Activated CD4-positive, alpha-beta memory T cell treated with anti-CD3 and anti-CD28 coated beads, Interleukin-2, amount 10 ng/mL, durations not matched to agents 7 days and 5 days (primary cell): ENCODE measurements at regions not wholly inside any gene's neighbourhood (a gene's known extent, or its start where the extent isn't known, plus 50 kb on each side); places are given as distances from the start of the nearest gene placed in this dataset.
"Not testable (repeated sequence)": the region's sequence is repeated elsewhere in the genome, so short reads cannot be mapped to it uniquely, and the experiment has no call there.

Source experiments
- CTCF ChIA-PET: fragments of 350-600 bp; sonication (Branson Sonifier 250); formaldehyde crosslinking; loops from one replicate; lab custom pipeline; 2021; ENCODE audit warnings: antibody characterized with exemption, inconsistent platforms; lab: Charles Lee
- POLR2A ChIA-PET: fragments of 350-600 bp; sonication (Branson Sonifier 250); formaldehyde crosslinking; loops from one replicate; lab custom pipeline; 2021; ENCODE audit warnings: antibody characterized with exemption; lab: Charles Lee
- DNase-seq: peaks from one replicate; pipeline ENCODE4 v3.0.0-alpha.2; 2020
- H3K27ac Mint-ChIP-seq: one replicate; pipeline ENCODE4 v1.8.0; 2021; ENCODE audit warnings: mild to moderate bottlenecking, mixed read lengths
- H3K27me3 Mint-ChIP-seq: one replicate; pipeline ENCODE4 v1.8.0; 2021; ENCODE audit warnings: mixed read lengths
- H3K36me3 Mint-ChIP-seq: one replicate; pipeline ENCODE4 v1.8.0; 2021; ENCODE audit warnings: low read depth, mixed read lengths
- H3K4me1 Mint-ChIP-seq: one replicate; pipeline ENCODE4 v1.8.0; 2021; ENCODE audit warnings: mixed read lengths
- H3K4me3 Mint-ChIP-seq: one replicate; pipeline ENCODE4 v1.8.0; 2021; ENCODE audit warnings: mild to moderate bottlenecking, mixed read lengths
- H3K9me3 Mint-ChIP-seq: one replicate; pipeline ENCODE4 v1.8.0; 2021; ENCODE audit warnings: mixed read lengths

- Mint-ChIP-seq H3K27me3 (peaks cover 6% of the 10 kb centered on the region), H3K27ac (no peak overlapping the region), H3K36me3 (no peaks in the 10 kb centered on the region), H3K4me3 (no peak overlapping the region), H3K4me1 (no peaks in the 10 kb centered on the region), H3K9me3 (no peaks in the 10 kb centered on the region)
- POLR2A ChIA-PET, result no interaction called here
- no peak for DNase-seq
- CTCF ChIA-PET, result interaction anchor here (0.9 kb wide), 1 partner anchor 8 kb away, joined by 3 read pairs; no protein-coding TSS in a partner anchor
These were observed 85.5 kb downstream of the APIP start for GRCh38 chr11:34830648-34831047.

DNA sequence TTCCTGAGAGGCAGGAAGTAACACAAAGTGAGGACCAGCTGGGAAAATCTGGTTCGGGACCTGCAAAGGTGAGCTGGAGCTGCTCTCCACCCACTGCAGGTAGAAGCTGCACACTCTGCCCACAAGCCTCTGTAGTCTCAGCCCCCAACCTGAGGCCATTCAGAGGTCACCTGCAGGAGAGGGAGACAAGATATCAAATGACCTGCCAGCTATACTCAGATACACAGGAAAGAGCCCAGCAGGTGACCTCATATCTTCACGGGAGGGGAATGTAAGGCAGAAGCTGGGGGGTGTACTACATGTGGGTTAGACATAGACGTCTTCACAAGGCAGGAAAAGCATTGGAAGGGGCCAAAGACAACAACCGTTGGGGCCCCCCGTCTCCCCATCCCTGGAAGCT, 86.1 kb downstream of the APIP start:
- POLR2A ChIA-PET, result no interaction called here
- peaks cover 6% of the 10 kb centered on the region for H3K27me3 Mint-ChIP-seq
- H3K4me1 Mint-ChIP-seq, result no peaks in the 10 kb centered on the region
- DNase-seq, result no peak
- CTCF ChIA-PET, result interaction anchor here (0.9 kb wide), 1 partner anchor 9 kb away, joined by 3 read pairs; no protein-coding TSS in a partner anchor
- H3K27ac Mint-ChIP-seq, result no peak overlapping the region
- no peak overlapping the region for H3K4me3 Mint-ChIP-seq
- no peaks in the 10 kb centered on the region for H3K9me3 Mint-ChIP-seq
- no peaks in the 10 kb centered on the region for H3K36me3 Mint-ChIP-seq

DNA sequence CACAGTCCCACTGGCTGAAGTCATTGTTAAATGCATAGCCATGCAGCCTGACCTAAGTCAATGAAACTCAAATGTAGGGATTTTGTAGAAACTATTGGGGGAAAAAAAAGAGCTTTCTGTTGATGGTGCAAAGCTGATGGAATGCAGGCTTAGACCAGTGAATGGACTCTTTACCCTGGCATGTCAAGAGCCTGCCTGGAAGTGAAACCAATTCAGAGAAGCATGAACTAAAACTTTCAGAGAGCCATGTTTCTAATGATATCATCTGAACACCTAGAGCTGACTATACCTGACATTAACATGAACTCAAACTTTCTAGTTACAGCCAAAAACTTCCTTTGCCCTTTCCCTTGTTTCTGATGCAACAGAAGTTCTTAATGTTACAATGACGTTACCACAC, 89.0 kb downstream of the APIP start:
- ChIA-PET CTCF (no interaction called here), POLR2A (no interaction called here)
- Mint-ChIP-seq H3K4me1 (peaks cover under 1% of the 10 kb centered on the region), H3K36me3 (no peaks in the 10 kb centered on the region), H3K4me3 (no peak overlapping the region), H3K9me3 (no peaks in the 10 kb centered on the region), H3K27ac (no peak overlapping the region), H3K27me3 (peaks cover 14% of the 10 kb centered on the region)
- no peak for DNase-seq

GRCh38 chr11:34826384-34826726, 89.8 kb downstream of the APIP start:
- H3K36me3 Mint-ChIP-seq, result no peaks in the 10 kb centered on the region
- POLR2A ChIA-PET, result no interaction called here
- H3K27ac Mint-ChIP-seq, result no peak overlapping the region
- no peak for DNase-seq
- H3K4me3 Mint-ChIP-seq, result no peak overlapping the region
- no peaks in the 10 kb centered on the region for H3K9me3 Mint-ChIP-seq
- CTCF ChIA-PET, result no interaction called here
- peaks cover 19% of the 10 kb centered on the region for H3K27me3 Mint-ChIP-seq
- peaks cover 2% of the 10 kb centered on the region for H3K4me1 Mint-ChIP-seq

DNA sequence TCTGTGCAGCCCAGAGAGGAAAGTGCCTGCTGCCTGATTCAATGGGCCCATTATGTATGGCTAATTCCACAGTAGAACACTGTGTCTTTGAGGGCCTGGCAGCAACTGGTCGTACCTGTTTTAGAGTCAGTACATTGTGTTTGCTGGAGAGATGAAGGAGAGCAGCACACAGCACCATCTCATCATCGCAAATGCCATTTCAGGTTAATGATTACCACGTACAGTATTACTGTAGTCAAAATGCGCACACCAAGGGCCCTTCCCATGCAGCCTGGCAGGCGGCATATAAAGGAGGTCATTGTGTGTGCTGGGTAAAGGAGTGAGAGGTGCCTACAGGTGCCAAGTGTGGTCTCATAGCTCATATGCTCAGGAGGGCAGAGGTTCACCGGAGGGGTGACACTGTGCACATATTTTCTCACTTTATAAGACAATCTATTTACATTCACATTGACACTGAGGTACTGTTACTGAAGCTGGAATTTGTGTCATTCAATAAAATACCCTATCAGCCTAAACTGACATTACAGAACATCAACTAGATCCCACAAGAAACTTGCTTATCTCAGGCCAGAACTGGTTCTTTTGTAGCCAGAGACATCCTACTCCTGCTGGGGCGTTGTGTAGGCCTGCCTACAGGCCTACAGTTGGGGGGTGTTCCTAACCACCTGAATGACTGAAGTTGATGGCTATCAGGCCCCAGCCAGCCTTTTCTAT, 90.4 kb downstream of the APIP start:
- peaks cover 19% of the 10 kb centered on the region for H3K27me3 Mint-ChIP-seq
- no peaks in the 10 kb centered on the region for H3K9me3 Mint-ChIP-seq
- H3K27ac Mint-ChIP-seq, result no peak overlapping the region
- DNase-seq, result no peak
- H3K4me3 Mint-ChIP-seq, result no peak overlapping the region
- H3K4me1 Mint-ChIP-seq, result peaks cover 5% of the 10 kb centered on the region
- ChIA-PET POLR2A (no interaction called here), CTCF (no interaction called here)
- H3K36me3 Mint-ChIP-seq, result no peaks in the 10 kb centered on the region

- Mint-ChIP-seq H3K27me3 (peaks cover 19% of the 10 kb centered on the region), H3K4me1 (peaks cover 9% of the 10 kb centered on the region), H3K36me3 (no peaks in the 10 kb centered on the region), H3K4me3 (no peak overlapping the region), H3K9me3 (peaks cover 2% of the 10 kb centered on the region), H3K27ac (no peak overlapping the region)
- POLR2A ChIA-PET, result interaction anchor here (1.0 kb wide), 1 partner anchor 16 kb away, joined by 4 read pairs; no protein-coding TSS in a partner anchor
- no peak for DNase-seq
- CTCF ChIA-PET, result interaction anchor here (1.7 kb wide), 1 partner anchor 15 kb away, joined by 4 read pairs; no protein-coding TSS in a partner anchor
These were observed 90.9 kb downstream of the APIP start for GRCh38 chr11:34825315-34825669.

DNA sequence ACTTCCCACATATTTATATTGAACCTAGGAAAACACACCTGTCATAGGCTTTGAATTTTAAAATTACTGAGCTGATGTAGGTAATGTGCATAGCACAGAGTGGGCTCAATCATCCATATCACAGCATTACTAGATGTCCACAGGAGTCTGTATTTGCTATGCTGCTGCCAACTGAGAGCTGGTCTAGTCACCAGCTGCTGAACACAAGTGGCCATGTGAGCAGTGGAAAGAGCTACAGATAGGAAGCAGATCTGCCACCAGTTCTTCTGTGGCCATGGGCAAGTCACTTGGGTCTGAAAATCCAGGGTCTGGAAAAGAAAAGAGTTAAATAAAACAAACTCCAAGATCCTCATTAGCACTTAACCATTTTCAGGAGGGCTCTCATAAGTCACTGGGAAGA, 91.8 kb downstream of the APIP start:
- H3K36me3 Mint-ChIP-seq, result peaks cover 4% of the 10 kb centered on the region

GRCh38 chr11:34823639-34824038, 92.5 kb downstream of the APIP start:
- CTCF ChIA-PET, result interaction anchor here (1.1 to 1.7 kb wide), 2 partner anchors 17 to 68 kb away, joined by 3 to 4 read pairs; no protein-coding TSS in a partner anchor
- H3K9me3 Mint-ChIP-seq, result peaks cover 12% of the 10 kb centered on the region

More for the DNA sequence above, 91.8 kb downstream of the APIP start:
- CTCF ChIA-PET, result interaction anchor here (1.1 to 1.7 kb wide), 2 partner anchors 16 to 67 kb away, joined by 3 to 4 read pairs; no protein-coding TSS in a partner anchor
- Mint-ChIP-seq H3K4me3 (no peak overlapping the region), H3K27me3 (peaks cover 21% of the 10 kb centered on the region), H3K27ac (no peak overlapping the region), H3K4me1 (peaks cover 18% of the 10 kb centered on the region), H3K9me3 (peaks cover 10% of the 10 kb centered on the region)
- no peak for DNase-seq
- POLR2A ChIA-PET, result interaction anchor here (1.0 kb wide), 1 partner anchor 15 kb away, joined by 4 read pairs; no protein-coding TSS in a partner anchor

DNA sequence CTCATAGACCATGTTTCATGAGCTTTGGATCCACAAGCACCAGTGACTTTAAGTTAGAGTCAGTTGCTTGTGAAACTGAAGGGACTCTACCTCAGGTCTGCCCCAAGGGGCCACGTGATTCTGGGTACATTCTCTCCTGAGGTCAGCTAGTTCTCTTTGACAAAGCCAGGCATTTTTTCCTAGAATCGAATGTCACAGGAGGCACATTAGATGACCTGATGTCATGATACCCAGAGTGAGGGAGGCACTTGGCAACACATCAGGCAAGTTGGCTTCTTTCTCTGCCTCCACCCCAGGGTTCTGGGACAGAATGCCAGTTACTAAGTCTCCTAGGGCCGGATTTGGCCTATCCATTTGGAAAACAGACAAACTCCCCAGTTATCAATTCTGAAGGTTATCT, 93.0 kb downstream of the APIP start:
- H3K27me3 Mint-ChIP-seq, result peaks cover 22% of the 10 kb centered on the region
- POLR2A ChIA-PET, result no interaction called here
- peaks cover 12% of the 10 kb centered on the region for H3K9me3 Mint-ChIP-seq
- DNase-seq, result no peak
- H3K4me3 Mint-ChIP-seq, result no peak overlapping the region
- H3K4me1 Mint-ChIP-seq, result peaks cover 19% of the 10 kb centered on the region
- H3K36me3 Mint-ChIP-seq, result peaks cover 6% of the 10 kb centered on the region
- CTCF ChIA-PET, result no interaction called here
- no peak overlapping the region for H3K27ac Mint-ChIP-seq

More at GRCh38 chr11:34823639-34824038, 92.5 kb downstream of the APIP start:
- Mint-ChIP-seq H3K4me3 (no peak overlapping the region), H3K27ac (no peak overlapping the region), H3K4me1 (peaks cover 19% of the 10 kb centered on the region), H3K27me3 (peaks cover 22% of the 10 kb centered on the region), H3K36me3 (peaks cover 6% of the 10 kb centered on the region)
- no peak for DNase-seq
- POLR2A ChIA-PET, result no interaction called here

DNA sequence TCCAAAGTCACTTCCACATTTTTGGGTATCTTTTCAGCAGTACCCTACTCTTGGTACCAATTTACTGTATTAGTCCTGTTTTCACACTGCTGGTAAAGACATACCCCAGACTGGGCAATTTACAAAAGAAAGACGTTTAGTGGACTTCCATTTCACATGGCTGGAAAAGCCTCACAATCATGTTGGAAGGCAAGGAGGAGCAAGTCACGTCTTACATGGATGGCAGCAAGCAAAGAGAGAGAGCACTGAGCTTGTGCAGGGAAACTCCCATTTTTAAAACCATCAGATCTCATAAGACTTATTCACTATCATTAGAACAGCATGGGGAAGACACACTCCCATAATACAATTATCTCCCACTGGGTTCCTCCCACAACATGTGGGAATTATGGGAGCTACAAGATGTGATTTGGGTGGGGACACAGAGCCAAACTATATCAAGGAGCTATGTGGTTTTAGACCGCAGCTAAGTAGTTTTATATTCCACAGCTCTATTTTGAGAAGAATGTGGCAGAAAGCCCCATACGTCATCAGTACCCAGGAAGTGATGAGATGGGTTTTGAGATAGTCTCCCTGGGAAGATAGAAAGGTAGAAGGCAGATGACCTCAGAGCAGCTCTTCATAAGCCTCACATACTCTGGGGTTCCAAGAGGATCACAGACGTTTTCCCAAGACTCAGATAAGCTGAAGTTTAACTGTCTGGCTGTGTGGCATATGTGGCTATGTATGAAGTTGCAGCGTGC, 96.3 kb downstream of the APIP start:
- ChIA-PET CTCF (interaction anchor here (1.0 to 1.8 kb wide), 2 partner anchors 10 to 21 kb away, joined by 4 to 5 read pairs; no protein-coding TSS in a partner anchor), POLR2A (interaction anchor here (1.5 kb wide), 1 partner anchor 10 kb away, joined by 9 read pairs; no protein-coding TSS in a partner anchor)

GRCh38 chr11:34817812-34818211, 98.4 kb downstream of the APIP start:
- Mint-ChIP-seq H3K4me1 (peaks cover 19% of the 10 kb centered on the region), H3K27me3 (peaks cover 39% of the 10 kb centered on the region), H3K36me3 (peaks cover 10% of the 10 kb centered on the region), H3K9me3 (peaks cover 23% of the 10 kb centered on the region)
- CTCF ChIA-PET, H3K4me3 Mint-ChIP-seq, DNase-seq, POLR2A ChIA-PET, H3K27ac Mint-ChIP-seq: not testable (repeated sequence)

More for the DNA sequence above, 96.3 kb downstream of the APIP start:
- Mint-ChIP-seq H3K36me3 (peaks cover 6% of the 10 kb centered on the region), H3K27ac (no peak overlapping the region), H3K4me3 (no peak overlapping the region), H3K9me3 (peaks cover 18% of the 10 kb centered on the region), H3K4me1 (peaks cover 19% of the 10 kb centered on the region), H3K27me3 (peaks cover 38% of the 10 kb centered on the region)
- DNase-seq, result no peak

- H3K4me1 Mint-ChIP-seq, result peaks cover 17% of the 10 kb centered on the region
These were observed 99.4 kb downstream of the APIP start for GRCh38 chr11:34816698-34817213.

More at GRCh38 chr11:34816698-34817213, 99.4 kb downstream of the APIP start:
- H3K36me3 Mint-ChIP-seq, result peaks cover 10% of the 10 kb centered on the region
- DNase-seq, result no peak
- ChIA-PET CTCF (no interaction called here), POLR2A (no interaction called here)
- no peak overlapping the region for H3K27ac Mint-ChIP-seq
- peaks cover 40% of the 10 kb centered on the region for H3K27me3 Mint-ChIP-seq
- H3K4me3 Mint-ChIP-seq, result no peak overlapping the region
- H3K9me3 Mint-ChIP-seq, result peaks cover 27% of the 10 kb centered on the region
